Astrocyte of the spinal cord (primary cell): ENCODE measurements at regions not wholly inside any gene's neighbourhood (a gene's known extent, or its start where the extent isn't known, plus 50 kb on each side); places are given as distances from the start of the nearest gene placed in this dataset.

Source experiments
- DNase-seq: peaks from one replicate; pipeline ENCODE4 v3.0.0; 2011; ENCODE audit warnings: low read depth, low spot score
- H3K4me3 ChIP-seq: 2 replicates; pipeline ENCODE4 v1.5.1; 2011; ENCODE audit warnings: low read depth, mild to moderate bottlenecking, low read length, moderate library complexity
- CTCF ChIP-seq: IDR thresholded peaks from 2 replicates; pipeline ENCODE4 v1.5.1; 2012; ENCODE audit warnings: low read depth, mild to moderate bottlenecking, low read length, inconsistent platforms
- in situ Hi-C: cut with HindIII; loops from 2 replicates; pipeline ENCODE4 v1.10.0; 2017; ENCODE audit warnings: low sequenced_read_pairs

- TF ChIP-seq CTCF = no peak
- in situ Hi-C loops = no loop called here
- H3K4me3 ChIP-seq = no peak overlapping the region
- DNase-seq = no peak
Observed at GRCh38 chr16:9542165-9542755, 450.8 kb downstream of the HAPSTR1 start.

GRCh38 chr16:9545522-9546437 lies 454.3 kb downstream of the HAPSTR1 start:
- no peak for DNase-seq
- in situ Hi-C loops = no loop called here
- TF ChIP-seq CTCF = no peak
- no peak overlapping the region for H3K4me3 ChIP-seq

GRCh38 chr16:9546438-9546786 lies 455.0 kb downstream of the HAPSTR1 start:
- no peak overlapping the region for H3K4me3 ChIP-seq
- DNase-seq = no peak
- no peak for TF ChIP-seq CTCF
- in situ Hi-C loops = no loop called here

- DNase-seq = no peak
- H3K4me3 ChIP-seq = no peak overlapping the region
- no peak for TF ChIP-seq CTCF
- in situ Hi-C loops = no loop called here
Observed at GRCh38 chr16:9549487-9549886, 458.0 kb downstream of the HAPSTR1 start.

DNA sequence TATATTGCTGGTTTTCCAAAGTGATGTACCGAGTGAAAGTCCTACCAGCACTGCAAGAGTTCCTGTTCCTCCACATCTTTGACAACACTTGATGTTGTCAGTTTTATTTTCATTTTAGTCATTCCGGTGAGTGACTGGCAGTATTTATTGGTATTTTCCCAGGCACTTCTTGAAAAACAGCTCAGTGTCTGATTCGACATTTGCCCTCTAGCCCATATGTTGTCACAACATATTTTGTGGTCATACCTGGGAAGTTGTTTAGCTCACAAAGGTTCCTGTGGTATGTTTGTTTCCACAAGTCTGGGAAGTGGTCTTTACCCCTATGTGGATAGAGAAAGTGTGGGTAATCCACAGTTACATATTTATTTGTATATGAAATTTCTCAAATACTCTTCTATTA lies 463.6 kb downstream of the HAPSTR1 start:
- DNase-seq = no peak
- TF ChIP-seq CTCF = no peak
- in situ Hi-C loops = no loop called here
- H3K4me3 ChIP-seq = no peak overlapping the region

DNA sequence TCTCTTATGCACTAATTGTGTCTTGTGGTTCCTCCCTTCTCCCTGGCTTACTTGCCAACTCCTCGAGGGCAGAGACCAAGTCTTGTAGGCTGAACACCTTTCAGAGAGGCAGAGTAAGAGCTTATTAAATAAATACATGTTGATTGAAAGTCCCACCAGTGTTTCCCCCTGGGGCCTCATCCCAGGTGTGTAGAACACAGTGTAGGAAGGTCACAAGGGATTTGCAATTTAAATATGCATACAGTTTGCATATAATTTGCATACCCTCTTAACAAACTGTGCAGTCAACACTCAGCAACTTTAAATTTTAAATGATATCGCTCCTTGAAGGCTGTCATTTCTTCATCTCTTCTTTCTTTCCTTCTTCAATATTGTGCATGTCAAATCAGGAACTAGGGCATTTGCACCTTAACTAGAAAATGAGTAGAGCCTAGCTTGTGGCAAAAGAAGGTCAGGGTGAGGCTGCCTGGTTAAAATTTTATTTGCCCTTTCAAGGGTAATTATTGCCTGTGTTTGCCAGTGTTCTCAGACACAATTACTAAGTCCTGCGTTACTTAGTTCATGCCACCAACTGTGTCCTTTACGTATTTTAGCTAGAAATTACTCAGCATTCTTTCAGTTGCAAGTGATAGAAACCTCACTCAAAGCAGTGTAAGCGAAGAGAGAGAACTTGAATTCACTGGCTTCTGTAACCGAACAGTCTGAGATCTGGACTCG lies 465.7 kb downstream of the HAPSTR1 start:
- no peak overlapping the region for H3K4me3 ChIP-seq
- in situ Hi-C loops = no loop called here
- TF ChIP-seq CTCF = no peak
- no peak for DNase-seq
